GM18907 (cell line): ENCODE measurements at regions not wholly inside any gene's neighbourhood (a gene's known extent, or its start where the extent isn't known, plus 50 kb on each side); places are given as distances from the start of the nearest gene placed in this dataset.
"Not testable (repeated sequence)": the region's sequence is repeated elsewhere in the genome, so short reads cannot be mapped to it uniquely, and the experiment has no call there.

ENCODE experiments used
- ATAC-seq: cut with Tn5 transposase; IDR thresholded peaks from one replicate; pipeline ENCODE4 v1.9.1; 2021; ENCODE audit warnings: mild to moderate bottlenecking, moderate library complexity; ENCODE audit not compliant: unreplicated experiment

- no peak for ATAC-seq
Observed at GRCh38 chr9:108766626-108767161, 89.1 kb downstream of the ACTL7B start.

- no peak for ATAC-seq
Observed at GRCh38 chr9:108765265-108765664, 90.5 kb downstream of the ACTL7B start.

GRCh38 chr9:108762348-108763055, 93.3 kb downstream of the ACTL7B start:
- no peak for ATAC-seq

- peak; percentile 76 for ATAC-seq
Observed at GRCh38 chr9:108761655-108762347, 94.0 kb downstream of the ACTL7B start.

GRCh38 chr9:108760841-108761240, 94.9 kb downstream of the ACTL7B start:
- ATAC-seq, result no peak

- no peak for ATAC-seq
Observed at GRCh38 chr9:108759835-108760234, 96.0 kb downstream of the ACTL7B start.

GRCh38 chr9:108759399-108759798, 96.4 kb downstream of the ACTL7B start:
- ATAC-seq, result no peak

GRCh38 chr9:108756746-108757490, 98.9 kb downstream of the ACTL7B start:
- no peak for ATAC-seq

GRCh38 chr9:108755979-108756378, 99.8 kb downstream of the ACTL7B start:
- ATAC-seq, result peak; percentile 70

GRCh38 chr9:108751369-108751768, 104.4 kb downstream of the ACTL7B start:
- ATAC-seq, result no peak

- no peak for ATAC-seq
Observed at GRCh38 chr9:108750661-108751215, 105.0 kb downstream of the ACTL7B start.

- ATAC-seq, result no peak
Observed at GRCh38 chr9:108748776-108749175, 107.0 kb downstream of the ACTL7B start.

- ATAC-seq, result no peak
Observed at GRCh38 chr9:108746864-108747263, 108.9 kb downstream of the ACTL7B start.

GRCh38 chr9:108746001-108746400, 109.8 kb downstream of the ACTL7B start:
- ATAC-seq, result no peak

GRCh38 chr9:108744641-108745040, 111.1 kb downstream of the ACTL7B start:
- no peak for ATAC-seq

GRCh38 chr9:108743901-108744371, 111.8 kb downstream of the ACTL7B start:
- ATAC-seq, result no peak

GRCh38 chr9:108743416-108743815, 112.4 kb downstream of the ACTL7B start:
- no peak for ATAC-seq

GRCh38 chr9:108742191-108742590, 113.6 kb downstream of the ACTL7B start:
- ATAC-seq, result no peak

- not testable (repeated sequence) for ATAC-seq
Observed at GRCh38 chr9:108731292-108731691, 124.5 kb downstream of the ACTL7B start.

GRCh38 chr9:108727580-108728111, 128.1 kb downstream of the ACTL7B start:
- no peak for ATAC-seq

- ATAC-seq, result no peak
Observed at GRCh38 chr9:108724652-108725051, 131.1 kb downstream of the ACTL7B start.
